Kidney epithelial cell (primary cell): ENCODE measurements at regions not wholly inside any gene's neighbourhood (a gene's known extent, or its start where the extent isn't known, plus 50 kb on each side); places are given as distances from the start of the nearest gene placed in this dataset.

ENCODE experiments used
- DNase-seq: peaks from one replicate; pipeline ENCODE4 v3.0.0-alpha.2; 2010; ENCODE audit warnings: low read depth
- H3K27me3 ChIP-seq: 2 replicates; pipeline ENCODE4 v1.6.0; 2011; ENCODE audit warnings: low read length; ENCODE audit not compliant: control insufficient read depth, insufficient read depth
- H3K36me3 ChIP-seq: 2 replicates; pipeline ENCODE4 v1.5.1; 2011; ENCODE audit warnings: low read length; ENCODE audit not compliant: control insufficient read depth, insufficient read depth
- H3K4me3 ChIP-seq: 2 replicates; pipeline ENCODE4 v1.5.1; 2011; ENCODE audit warnings: low read depth, mild to moderate bottlenecking, control low read depth, low read length
- TF ChIP-seq, protein P1 (sequence below): IDR thresholded peaks from 2 replicates; pipeline ENCODE4 v1.5.1; 2011; ENCODE audit warnings: mild to moderate bottlenecking, moderate library complexity, low read length, control low read depth, inconsistent platforms; ENCODE audit not compliant: insufficient read depth, poor library complexity, severe bottlenecking

- TF ChIP-seq, protein P1, sequence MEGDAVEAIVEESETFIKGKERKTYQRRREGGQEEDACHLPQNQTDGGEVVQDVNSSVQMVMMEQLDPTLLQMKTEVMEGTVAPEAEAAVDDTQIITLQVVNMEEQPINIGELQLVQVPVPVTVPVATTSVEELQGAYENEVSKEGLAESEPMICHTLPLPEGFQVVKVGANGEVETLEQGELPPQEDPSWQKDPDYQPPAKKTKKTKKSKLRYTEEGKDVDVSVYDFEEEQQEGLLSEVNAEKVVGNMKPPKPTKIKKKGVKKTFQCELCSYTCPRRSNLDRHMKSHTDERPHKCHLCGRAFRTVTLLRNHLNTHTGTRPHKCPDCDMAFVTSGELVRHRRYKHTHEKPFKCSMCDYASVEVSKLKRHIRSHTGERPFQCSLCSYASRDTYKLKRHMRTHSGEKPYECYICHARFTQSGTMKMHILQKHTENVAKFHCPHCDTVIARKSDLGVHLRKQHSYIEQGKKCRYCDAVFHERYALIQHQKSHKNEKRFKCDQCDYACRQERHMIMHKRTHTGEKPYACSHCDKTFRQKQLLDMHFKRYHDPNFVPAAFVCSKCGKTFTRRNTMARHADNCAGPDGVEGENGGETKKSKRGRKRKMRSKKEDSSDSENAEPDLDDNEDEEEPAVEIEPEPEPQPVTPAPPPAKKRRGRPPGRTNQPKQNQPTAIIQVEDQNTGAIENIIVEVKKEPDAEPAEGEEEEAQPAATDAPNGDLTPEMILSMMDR = no peak
- Histone ChIP-seq H3K27me3 (no peaks in the 10 kb centered on the region), H3K4me3 (no peak overlapping the region), H3K36me3 (no peaks in the 10 kb centered on the region)
- no peak for DNase-seq
Observed at GRCh38 chr18:27313678-27314077, 128.6 kb upstream of the CHST9 start.

DNA sequence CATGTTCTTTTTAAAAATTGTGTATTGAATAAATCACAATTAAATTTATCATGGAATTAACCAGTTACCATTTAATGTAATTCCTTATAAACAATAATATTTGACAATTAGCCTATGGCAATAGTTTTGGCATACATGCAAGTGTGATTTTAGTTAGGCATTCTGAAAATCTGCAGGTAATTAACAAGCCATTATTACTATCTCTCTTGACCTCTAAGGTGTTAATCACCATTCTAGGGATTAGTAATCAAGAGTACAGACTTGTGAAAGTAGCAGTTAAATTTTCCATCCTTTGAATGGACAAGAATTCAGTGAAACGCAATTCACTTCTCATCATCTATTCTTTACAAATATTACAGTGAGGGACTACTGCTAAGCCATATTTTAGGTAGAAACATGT, 127.7 kb upstream of the CHST9 start:
- DNase-seq = no peak
- TF ChIP-seq, protein P1 = no peak
- no peaks in the 10 kb centered on the region for H3K36me3 ChIP-seq
- H3K4me3 ChIP-seq = no peak overlapping the region
- no peaks in the 10 kb centered on the region for H3K27me3 ChIP-seq

DNA sequence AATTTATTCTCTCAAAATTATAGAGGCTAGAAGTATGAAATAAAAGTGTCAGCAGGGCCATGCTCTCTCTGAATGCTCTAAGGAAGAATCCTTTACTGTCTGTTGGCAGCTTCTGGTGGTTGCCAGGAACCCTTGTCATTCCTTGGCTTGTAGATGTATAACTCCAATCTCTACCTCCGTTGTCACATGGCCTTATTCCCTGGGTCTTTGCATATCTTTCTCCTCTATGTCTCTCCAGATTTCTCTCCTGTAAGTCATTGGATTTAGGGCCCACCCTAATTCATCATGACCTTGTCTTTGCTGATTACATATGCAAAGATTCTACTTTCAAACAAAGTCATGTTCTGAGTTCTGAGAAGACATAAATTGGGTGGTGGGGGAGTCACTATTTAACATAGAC, 127.0 kb upstream of the CHST9 start:
- no peaks in the 10 kb centered on the region for H3K27me3 ChIP-seq
- no peak overlapping the region for H3K4me3 ChIP-seq
- no peaks in the 10 kb centered on the region for H3K36me3 ChIP-seq
- TF ChIP-seq, protein P1 = no peak
- DNase-seq = no peak

DNA sequence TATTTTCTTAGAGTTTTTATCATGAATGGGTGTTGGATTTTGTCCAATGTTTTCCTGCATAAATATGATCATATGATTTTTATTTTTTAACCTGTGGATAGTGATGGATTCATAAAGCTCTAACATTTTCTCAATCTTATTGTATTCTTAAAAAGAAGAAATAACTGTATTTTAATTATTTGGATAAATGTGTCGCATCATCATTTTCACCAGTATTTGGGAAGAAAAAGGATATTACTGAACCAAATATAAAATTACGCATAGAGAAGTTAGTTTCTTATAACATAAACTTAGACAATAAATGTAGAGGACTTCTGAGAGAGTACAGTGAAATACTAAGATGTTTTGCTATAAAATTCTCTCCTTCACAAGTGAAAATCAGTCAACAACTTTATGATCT, 126.0 kb upstream of the CHST9 start:
- Histone ChIP-seq H3K4me3 (no peak overlapping the region), H3K27me3 (no peaks in the 10 kb centered on the region), H3K36me3 (no peaks in the 10 kb centered on the region)
- no peak for DNase-seq
- TF ChIP-seq, protein P1 = no peak

GRCh38 chr18:27301615-27302378, 116.7 kb upstream of the CHST9 start:
- no peak for DNase-seq

More at GRCh38 chr18:27301615-27302378, 116.7 kb upstream of the CHST9 start:
- Histone ChIP-seq H3K4me3 (no peak overlapping the region), H3K36me3 (no peaks in the 10 kb centered on the region), H3K27me3 (no peaks in the 10 kb centered on the region)
- TF ChIP-seq, protein P1 = no peak
